ENCODE measurements at regions not wholly inside any gene's neighbourhood (a gene's known extent, or its start where the extent isn't known, plus 50 kb on each side); places are given as distances from the start of the nearest gene placed in this dataset.

DNA sequence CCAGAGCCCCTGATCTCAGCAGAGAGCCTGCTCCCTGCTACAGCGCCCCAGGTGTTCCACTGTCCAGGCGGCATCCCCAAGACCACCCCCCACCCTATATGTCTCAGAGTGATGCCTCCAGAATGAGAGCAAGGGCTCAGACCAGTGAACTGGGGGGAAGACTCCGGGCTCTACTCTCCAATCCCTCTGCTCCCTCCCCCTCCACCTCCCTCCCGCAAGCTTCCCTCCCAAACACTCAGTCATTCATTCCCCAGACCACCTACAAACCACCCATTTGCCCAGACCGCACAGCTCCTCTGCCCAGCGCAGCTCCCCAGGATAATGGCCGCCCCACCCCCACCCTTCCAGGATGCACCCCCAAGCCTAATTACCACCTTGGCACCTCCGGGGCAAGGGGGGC, 59.4 kb upstream of the TAC4 start:
- Histone ChIP-seq H3K79me1 (ENCODE audit: low read depth in 1 of 2, low read length in 2 of 2) (no peaks in the 10 kb centered on the region), H3K18ac (ENCODE audit: low read depth, low read length) (no peak overlapping the region), H4K5ac (ENCODE audit: low read depth, low read length) (no peak overlapping the region), H3K4me3 (ENCODE audit: insufficient read depth, low read depth, low read length) (no peak overlapping the region), H3K27me3 (ENCODE audit: control insufficient read depth, insufficient read depth, low read length) (peaks cover 95% of the 10 kb centered on the region), H2BK5ac (ENCODE audit: low read depth, low read length, poor library complexity, severe bottlenecking) (no peak overlapping the region), H3K4me2 (ENCODE audit: low read depth, low read length) (no peak overlapping the region), H3K9me1 (ENCODE audit: insufficient read depth, low read length) (no peaks in the 10 kb centered on the region), H3K4me1 (ENCODE audit: control insufficient read depth, insufficient read depth, low read length) (no peaks in the 10 kb centered on the region), H2BK20ac (ENCODE audit: low read depth, low read length) (no peak overlapping the region), H3K9ac (ENCODE audit: low read depth, low read length) (no peak overlapping the region), H3K56ac (ENCODE audit: extremely low read depth, insufficient read depth, low read length) (no peak overlapping the region), H3K9me3 (ENCODE audit: control insufficient read depth, insufficient read depth, low read length) (no peaks in the 10 kb centered on the region), H2AFZ (replicated peaks; ENCODE audit: low read length, poor library complexity) (no peak overlapping the region), H3K23ac (ENCODE audit: low read depth, low read length) (no peak overlapping the region), H4K91ac (ENCODE audit: insufficient read depth, low read depth, low read length) (no peak overlapping the region), H2AK5ac (ENCODE audit: low read depth, low read length) (no peak overlapping the region), H4K20me1 (ENCODE audit: insufficient read depth, low read length) (peaks cover 4% of the 10 kb centered on the region; the same call in 1 of the 2 replicates), H4K8ac (ENCODE audit: low read depth in 2 of 2, low read length in 2 of 2) (no peak overlapping the region), H3K27ac (ENCODE audit: insufficient read depth, low read length) (no peak overlapping the region), H3K14ac (replicated peaks; ENCODE audit: low read depth, low read length) (no peak overlapping the region), H3K36me3 (ENCODE audit: control insufficient read depth, insufficient read depth, low read length) (no peaks in the 10 kb centered on the region), H2BK120ac (ENCODE audit: low read depth, low read length) (no peak overlapping the region), H2AK9ac (replicated peaks; ENCODE audit: low read depth, low read length, poor library complexity) (no peak overlapping the region), H2BK15ac (ENCODE audit: low read depth, low read length) (no peak overlapping the region), H3K4ac (ENCODE audit: low read depth, low read length) (no peak overlapping the region)
- in situ Hi-C loops (cut with MboI; ENCODE audit: low sequenced_read_pairs) (no loop called here), dilution Hi-C loops (cut with HindIII; ENCODE audit: low sequenced_read_pairs, unreplicated experiment) (no loop called here), intact Hi-C loops (cut with micrococcal nuclease) (no loop called here)
- BruUV-seq (replicated peaks) = no TSS peak
- ChIA-PET CTCF (no interaction called here), POLR2A (ENCODE audit: unreplicated experiment) (no interaction called here)
- DNase-seq = no peak
- WGBS, 2 experiments (ENCODE audit: extremely low coverage in 2 of 2, insufficient read length in 1 of 2) = 29% methylated on average over 4 of the region's 8 CpGs; no CpG with 5 or more reads in 1 of the 2 experiments
- ATAC-seq (ENCODE audit: low read depth) = no peak
- no peak for TF ChIP-seq MAFK (IDR thresholded peaks at IDR 0.05; ENCODE audit: low read depth, low read length)
- TF ChIP-seq, protein P1, sequence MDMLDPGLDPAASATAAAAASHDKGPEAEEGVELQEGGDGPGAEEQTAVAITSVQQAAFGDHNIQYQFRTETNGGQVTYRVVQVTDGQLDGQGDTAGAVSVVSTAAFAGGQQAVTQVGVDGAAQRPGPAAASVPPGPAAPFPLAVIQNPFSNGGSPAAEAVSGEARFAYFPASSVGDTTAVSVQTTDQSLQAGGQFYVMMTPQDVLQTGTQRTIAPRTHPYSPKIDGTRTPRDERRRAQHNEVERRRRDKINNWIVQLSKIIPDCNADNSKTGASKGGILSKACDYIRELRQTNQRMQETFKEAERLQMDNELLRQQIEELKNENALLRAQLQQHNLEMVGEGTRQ (IDR thresholded peaks at IDR 0.05; ENCODE audit: low read depth, low read length) = no peak
- TF ChIP-seq NFE2L2 (IDR thresholded peaks at IDR 0.05; ENCODE audit: low read depth, low read length) = no peak
- TF ChIP-seq, protein P2, sequence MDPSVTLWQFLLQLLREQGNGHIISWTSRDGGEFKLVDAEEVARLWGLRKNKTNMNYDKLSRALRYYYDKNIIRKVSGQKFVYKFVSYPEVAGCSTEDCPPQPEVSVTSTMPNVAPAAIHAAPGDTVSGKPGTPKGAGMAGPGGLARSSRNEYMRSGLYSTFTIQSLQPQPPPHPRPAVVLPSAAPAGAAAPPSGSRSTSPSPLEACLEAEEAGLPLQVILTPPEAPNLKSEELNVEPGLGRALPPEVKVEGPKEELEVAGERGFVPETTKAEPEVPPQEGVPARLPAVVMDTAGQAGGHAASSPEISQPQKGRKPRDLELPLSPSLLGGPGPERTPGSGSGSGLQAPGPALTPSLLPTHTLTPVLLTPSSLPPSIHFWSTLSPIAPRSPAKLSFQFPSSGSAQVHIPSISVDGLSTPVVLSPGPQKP (IDR thresholded peaks at IDR 0.05; ENCODE audit: borderline replicate concordance, low read depth, low read length) = no peak
- no peak for TF ChIP-seq RCOR1 (IDR thresholded peaks at IDR 0.05; ENCODE audit: insufficient replicate concordance, low read length)

Data from IMR-90 (cell line).